ENCODE measurements at regions not wholly inside any gene's neighbourhood (a gene's known extent, or its start where the extent isn't known, plus 50 kb on each side); places are given as distances from the start of the nearest gene placed in this dataset.

DNA sequence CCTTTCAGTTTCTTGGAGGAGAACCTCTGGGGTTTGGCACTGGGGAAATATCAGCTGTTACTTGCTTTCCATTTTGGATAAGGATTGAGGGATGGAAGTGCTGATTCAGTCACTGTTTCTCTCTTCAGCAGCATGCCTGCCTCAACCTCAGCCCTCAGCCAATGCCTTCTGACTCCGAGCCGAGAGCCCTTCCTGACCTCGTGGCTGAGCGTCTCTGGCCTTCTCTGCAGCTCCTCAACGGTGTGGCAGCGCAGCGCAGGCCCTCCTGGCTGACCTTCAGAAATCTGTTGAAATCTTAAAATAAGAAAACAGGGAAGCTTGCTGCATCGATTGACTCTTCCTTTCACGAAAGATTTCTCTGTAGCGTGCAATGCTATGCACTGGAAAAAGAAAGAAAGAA, 434.3 kb upstream of the FAT1 start (continued):
- no peak for TF ChIP-seq ZNF791 (tag by site-specific recombination; IDR thresholded peaks at IDR 0.05)

DNA sequence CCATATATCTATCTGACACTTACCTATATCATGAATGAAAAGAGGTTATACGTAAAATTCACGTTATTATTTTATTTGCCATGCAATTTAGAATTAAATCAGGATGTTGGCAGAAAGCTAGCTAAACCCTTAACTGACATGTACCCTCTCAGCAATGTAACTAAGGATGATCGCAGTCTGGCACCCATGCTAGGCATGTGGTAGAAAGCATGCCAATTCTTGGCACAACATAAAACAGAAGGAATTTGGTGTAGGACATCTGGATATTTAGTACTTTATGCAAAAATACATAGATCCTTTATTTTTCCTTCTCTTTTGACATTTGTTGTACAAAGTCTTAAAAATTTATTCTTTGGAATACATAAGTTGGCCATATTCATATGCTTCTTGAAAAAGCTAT, 436.8 kb upstream of the FAT1 start:
- H3K9me3 ChIP-seq (ENCODE audit: control insufficient read depth, insufficient read depth, low read depth, low read length) = no peaks in the 10 kb centered on the region
- ChIA-PET POLR2A (no interaction called here), CTCF (interaction anchor here (0.5 kb wide), 1 partner anchor 268 kb away, joined by 3 read pairs; no protein-coding TSS in a partner anchor)
- H3K36me3 ChIP-seq (ENCODE audit: control insufficient read depth in 2 of 2, insufficient read depth in 1 of 2, low read length in 2 of 2) = no peaks in the 10 kb centered on the region
- H3K4me1 ChIP-seq (ENCODE audit: control insufficient read depth, insufficient read depth, low read length) = no peaks in the 10 kb centered on the region
- no peak overlapping the region for H3K4me3 ChIP-seq (ENCODE audit: low read depth, low read length)
- H3K27ac ChIP-seq (ENCODE audit: extremely low read depth, low read depth, low read length) = no peak overlapping the region
- TF ChIP-seq, protein P1, sequence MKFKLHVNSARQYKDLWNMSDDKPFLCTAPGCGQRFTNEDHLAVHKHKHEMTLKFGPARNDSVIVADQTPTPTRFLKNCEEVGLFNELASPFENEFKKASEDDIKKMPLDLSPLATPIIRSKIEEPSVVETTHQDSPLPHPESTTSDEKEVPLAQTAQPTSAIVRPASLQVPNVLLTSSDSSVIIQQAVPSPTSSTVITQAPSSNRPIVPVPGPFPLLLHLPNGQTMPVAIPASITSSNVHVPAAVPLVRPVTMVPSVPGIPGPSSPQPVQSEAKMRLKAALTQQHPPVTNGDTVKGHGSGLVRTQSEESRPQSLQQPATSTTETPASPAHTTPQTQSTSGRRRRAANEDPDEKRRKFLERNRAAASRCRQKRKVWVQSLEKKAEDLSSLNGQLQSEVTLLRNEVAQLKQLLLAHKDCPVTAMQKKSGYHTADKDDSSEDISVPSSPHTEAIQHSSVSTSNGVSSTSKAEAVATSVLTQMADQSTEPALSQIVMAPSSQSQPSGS (tag by site-specific recombination; IDR thresholded peaks at IDR 0.05; ENCODE audit: low read depth) = no peak
- TF ChIP-seq ZNF394 (tag by site-specific recombination; IDR thresholded peaks at IDR 0.05; ENCODE audit: borderline replicate concordance) (no peak), SETDB1 (IDR thresholded peaks at IDR 0.05; ENCODE audit: insufficient read length, low read length) (no peak), ZNF23 (tag by site-specific recombination; IDR thresholded peaks at IDR 0.05; ENCODE audit: borderline replicate concordance) (no peak), GFI1B (tag by site-specific recombination; IDR thresholded peaks at IDR 0.05) (no peak), ZNF701 (tag by site-specific recombination; IDR thresholded peaks at IDR 0.05) (no peak), ZNF514 (tag by site-specific recombination; IDR thresholded peaks at IDR 0.05) (no peak)

DNA sequence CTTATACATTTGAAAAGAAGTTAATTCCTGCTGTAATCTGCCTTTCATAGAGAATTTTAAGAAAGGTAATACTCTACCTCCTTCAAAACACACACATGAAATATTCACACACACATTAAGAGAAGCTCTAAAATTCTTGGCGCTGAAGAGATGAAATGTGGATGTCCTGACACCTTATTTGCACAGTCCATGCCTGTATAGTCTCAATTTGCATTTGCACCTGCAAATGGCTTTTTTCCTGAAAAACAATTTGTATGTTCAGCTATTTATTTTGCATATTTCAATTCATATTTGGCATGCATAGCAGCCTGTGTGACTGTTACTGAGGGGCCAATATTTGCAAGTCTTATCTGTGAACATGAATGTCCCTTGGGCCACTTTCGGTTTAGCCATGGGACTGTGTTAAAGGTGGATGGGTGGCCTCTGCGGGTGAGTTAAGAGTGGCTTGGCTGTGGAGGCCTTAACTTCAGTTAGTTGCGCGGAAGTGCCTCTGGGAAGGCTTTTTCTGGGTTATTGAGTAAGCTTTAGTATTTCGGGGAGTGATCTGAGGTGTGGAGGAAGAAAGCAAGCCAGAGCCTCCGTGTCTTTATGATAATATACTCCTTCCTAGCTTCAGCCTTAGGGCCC, 443.3 kb upstream of the FAT1 start:
- no peak overlapping the region for H3K4me3 ChIP-seq (ENCODE audit: low read depth, low read length)
- ChIA-PET POLR2A (no interaction called here), CTCF (no interaction called here)
- TF ChIP-seq MZF1 (tag by site-specific recombination; IDR thresholded peaks at IDR 0.05; ENCODE audit: borderline replicate concordance) (no peak), SCRT1 (tag by site-specific recombination; IDR thresholded peaks at IDR 0.05; ENCODE audit: borderline replicate concordance) (no peak), BCL11A (tag by site-specific recombination; IDR thresholded peaks at IDR 0.05; ENCODE audit: low read depth) (no peak), ZNF544 (tag by site-specific recombination; IDR thresholded peaks at IDR 0.05) (no peak), SP7 (tag by site-specific recombination; IDR thresholded peaks at IDR 0.05) (no peak), ZNF48 (tag by site-specific recombination; IDR thresholded peaks at IDR 0.05) (no peak), ZBTB20 (tag by site-specific recombination; IDR thresholded peaks at IDR 0.05) (no peak), ZNF138 (tag by site-specific recombination; IDR thresholded peaks at IDR 0.05; ENCODE audit: borderline replicate concordance) (no peak), ZNF248 (tag by site-specific recombination; IDR thresholded peaks at IDR 0.05) (no peak)
- TF ChIP-seq, protein P2, sequence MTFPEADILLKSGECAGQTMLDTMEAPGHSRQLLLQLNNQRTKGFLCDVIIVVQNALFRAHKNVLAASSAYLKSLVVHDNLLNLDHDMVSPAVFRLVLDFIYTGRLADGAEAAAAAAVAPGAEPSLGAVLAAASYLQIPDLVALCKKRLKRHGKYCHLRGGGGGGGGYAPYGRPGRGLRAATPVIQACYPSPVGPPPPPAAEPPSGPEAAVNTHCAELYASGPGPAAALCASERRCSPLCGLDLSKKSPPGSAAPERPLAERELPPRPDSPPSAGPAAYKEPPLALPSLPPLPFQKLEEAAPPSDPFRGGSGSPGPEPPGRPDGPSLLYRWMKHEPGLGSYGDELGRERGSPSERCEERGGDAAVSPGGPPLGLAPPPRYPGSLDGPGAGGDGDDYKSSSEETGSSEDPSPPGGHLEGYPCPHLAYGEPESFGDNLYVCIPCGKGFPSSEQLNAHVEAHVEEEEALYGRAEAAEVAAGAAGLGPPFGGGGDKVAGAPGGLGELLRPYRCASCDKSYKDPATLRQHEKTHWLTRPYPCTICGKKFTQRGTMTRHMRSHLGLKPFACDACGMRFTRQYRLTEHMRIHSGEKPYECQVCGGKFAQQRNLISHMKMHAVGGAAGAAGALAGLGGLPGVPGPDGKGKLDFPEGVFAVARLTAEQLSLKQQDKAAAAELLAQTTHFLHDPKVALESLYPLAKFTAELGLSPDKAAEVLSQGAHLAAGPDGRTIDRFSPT (tag by site-specific recombination; IDR thresholded peaks at IDR 0.05) = no peak
- no peaks in the 10 kb centered on the region for H3K4me1 ChIP-seq (ENCODE audit: control insufficient read depth, insufficient read depth, low read length)
- no peak overlapping the region for H3K27ac ChIP-seq (ENCODE audit: extremely low read depth, low read depth, low read length)
- no peaks in the 10 kb centered on the region for H3K36me3 ChIP-seq (ENCODE audit: control insufficient read depth in 2 of 2, insufficient read depth in 1 of 2, low read length in 2 of 2)
- H3K9me3 ChIP-seq (ENCODE audit: control insufficient read depth, insufficient read depth, low read depth, low read length) = no peaks in the 10 kb centered on the region

All from HEK293 (cell line).